ENCODE measurements at regions not wholly inside any gene's neighbourhood (a gene's known extent, or its start where the extent isn't known, plus 50 kb on each side); places are given as distances from the start of the nearest gene placed in this dataset.

DNA sequence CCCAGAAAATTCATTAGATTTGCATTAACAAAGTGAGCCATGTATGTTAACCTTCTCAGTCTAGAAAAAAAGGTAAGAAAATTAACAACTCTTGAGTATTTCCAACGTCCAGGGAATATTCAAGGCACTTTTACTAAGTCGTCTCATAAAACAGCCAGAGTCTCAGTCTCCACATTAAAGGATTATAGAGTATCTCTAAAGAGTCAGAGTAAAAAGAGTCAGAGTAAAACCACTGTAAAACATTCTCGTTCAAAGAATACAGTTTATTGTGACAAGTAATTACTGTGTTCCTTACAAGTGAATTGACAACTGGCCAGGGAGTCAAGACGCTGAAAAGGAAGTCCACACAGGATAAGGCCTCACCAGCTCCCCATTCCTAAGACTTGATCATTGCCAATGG, 97.2 kb upstream of the ISL1 start:
- H3K4ac ChIP-seq (ENCODE audit: low read depth, low read length), result no peak overlapping the region
- no peaks in the 10 kb centered on the region for H3K79me1 ChIP-seq (ENCODE audit: insufficient read depth, low read depth, low read length, poor library complexity, severe bottlenecking)
- no peak overlapping the region for H2BK12ac ChIP-seq (ENCODE audit: insufficient read length, low read depth, low read length)
- peaks cover 3% of the 10 kb centered on the region; the same call in 1 of the 2 replicates for H3K4me1 ChIP-seq (ENCODE audit: insufficient read depth, low read length)
- H3K27ac ChIP-seq (ENCODE audit: insufficient read length, low read depth, low read length), result no peak overlapping the region
- H4K8ac ChIP-seq (replicated peaks; ENCODE audit: insufficient read length, low read depth, low read length), result no peak overlapping the region
- no peak overlapping the region for H3K14ac ChIP-seq (ENCODE audit: insufficient read depth, low read length)
- Mint-ChIP-seq H3K27ac (no peak overlapping the region), H3K27me3 (ENCODE audit: low read depth) (no peaks in the 10 kb centered on the region), H3K4me3 (no peak overlapping the region), H3K9me3 (no peaks in the 10 kb centered on the region), H3K36me3 (ENCODE audit: insufficient read depth in 1 of 3, low read depth in 3 of 3) (no peaks in the 10 kb centered on the region), H3K4me1 (peaks cover 10% of the 10 kb centered on the region in 2 experiments)
- TF ChIP-seq, protein P1, sequence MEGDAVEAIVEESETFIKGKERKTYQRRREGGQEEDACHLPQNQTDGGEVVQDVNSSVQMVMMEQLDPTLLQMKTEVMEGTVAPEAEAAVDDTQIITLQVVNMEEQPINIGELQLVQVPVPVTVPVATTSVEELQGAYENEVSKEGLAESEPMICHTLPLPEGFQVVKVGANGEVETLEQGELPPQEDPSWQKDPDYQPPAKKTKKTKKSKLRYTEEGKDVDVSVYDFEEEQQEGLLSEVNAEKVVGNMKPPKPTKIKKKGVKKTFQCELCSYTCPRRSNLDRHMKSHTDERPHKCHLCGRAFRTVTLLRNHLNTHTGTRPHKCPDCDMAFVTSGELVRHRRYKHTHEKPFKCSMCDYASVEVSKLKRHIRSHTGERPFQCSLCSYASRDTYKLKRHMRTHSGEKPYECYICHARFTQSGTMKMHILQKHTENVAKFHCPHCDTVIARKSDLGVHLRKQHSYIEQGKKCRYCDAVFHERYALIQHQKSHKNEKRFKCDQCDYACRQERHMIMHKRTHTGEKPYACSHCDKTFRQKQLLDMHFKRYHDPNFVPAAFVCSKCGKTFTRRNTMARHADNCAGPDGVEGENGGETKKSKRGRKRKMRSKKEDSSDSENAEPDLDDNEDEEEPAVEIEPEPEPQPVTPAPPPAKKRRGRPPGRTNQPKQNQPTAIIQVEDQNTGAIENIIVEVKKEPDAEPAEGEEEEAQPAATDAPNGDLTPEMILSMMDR (conservative IDR thresholded peaks at IDR 0.05), result no peak
- no peak overlapping the region for H2BK20ac ChIP-seq (ENCODE audit: low read depth, low read length, poor library complexity, severe bottlenecking)
- H4K5ac ChIP-seq (ENCODE audit: insufficient read length, low read depth, low read length), result no peak overlapping the region
- no peak overlapping the region for H3K56ac ChIP-seq (ENCODE audit: insufficient read length, low read depth, low read length)
- H3K9ac ChIP-seq (ENCODE audit: extremely low read depth, insufficient read length, low read length), result no peak overlapping the region
- H3T11ph ChIP-seq (ENCODE audit: low read length), result no peak overlapping the region
- H3K23ac ChIP-seq (ENCODE audit: insufficient read length, low read depth, low read length), result no peak overlapping the region
- H2BK120ac ChIP-seq (ENCODE audit: low read depth, low read length, poor library complexity, severe bottlenecking), result no peak overlapping the region
- no peak overlapping the region for H2AFZ ChIP-seq (ENCODE audit: low read length)
- WGBS (ENCODE audit: extremely low coverage, insufficient read length, low lambda C conversion rate), result no CpG with 5 or more reads among the region's 4 CpGs
- H3K4me2 ChIP-seq (ENCODE audit: insufficient read depth, insufficient read length, low read length), result no peak overlapping the region
- no peaks in the 10 kb centered on the region for H3K79me2 ChIP-seq (ENCODE audit: insufficient read depth, low read length)
- H3K18ac ChIP-seq (ENCODE audit: insufficient read length, low read depth, low read length), result no peak overlapping the region
- no peak overlapping the region for H2BK5ac ChIP-seq (ENCODE audit: insufficient read length, low read length)
- DNase-seq, result no peak
- H3K23me2 ChIP-seq (ENCODE audit: insufficient read length, low read depth, low read length, poor library complexity, severe bottlenecking), result no peaks in the 10 kb centered on the region
- no peaks in the 10 kb centered on the region for H3K27me3 ChIP-seq (ENCODE audit: insufficient read depth, low read length)
- H4K20me1 ChIP-seq (ENCODE audit: control insufficient read depth, insufficient read depth, insufficient read length), result no peaks in the 10 kb centered on the region
- no peak overlapping the region for H2BK15ac ChIP-seq (ENCODE audit: low read depth, low read length)
- no peaks in the 10 kb centered on the region for H3K9me3 ChIP-seq (ENCODE audit: control insufficient read depth, low read depth, low read length)
- no peak overlapping the region for H2AK5ac ChIP-seq (ENCODE audit: insufficient read length, low read length)
- H4K91ac ChIP-seq (ENCODE audit: insufficient read length, low read depth, low read length), result no peak overlapping the region
